CD4-positive, alpha-beta T cell treated with Interleukin-21 for 1 hour (primary cell): ENCODE measurements at regions not wholly inside any gene's neighbourhood (a gene's known extent, or its start where the extent isn't known, plus 50 kb on each side); places are given as distances from the start of the nearest gene placed in this dataset.
"Not testable (repeated sequence)": the region's sequence is repeated elsewhere in the genome, so short reads cannot be mapped to it uniquely, and the experiment has no call there.

Experiments used
- DNase-seq: peaks from one replicate; pipeline ENCODE4 v3.0.0-alpha.2; 2020

GRCh38 chr5:19142713-19143414 lies 845.1 kb downstream of the CDH18 start:
- not testable (repeated sequence) for DNase-seq

GRCh38 chr5:19143935-19144334 lies 844.1 kb downstream of the CDH18 start:
- DNase-seq: no peak

GRCh38 chr5:19169426-19169825 lies 818.6 kb downstream of the CDH18 start:
- DNase-seq: no peak

DNA sequence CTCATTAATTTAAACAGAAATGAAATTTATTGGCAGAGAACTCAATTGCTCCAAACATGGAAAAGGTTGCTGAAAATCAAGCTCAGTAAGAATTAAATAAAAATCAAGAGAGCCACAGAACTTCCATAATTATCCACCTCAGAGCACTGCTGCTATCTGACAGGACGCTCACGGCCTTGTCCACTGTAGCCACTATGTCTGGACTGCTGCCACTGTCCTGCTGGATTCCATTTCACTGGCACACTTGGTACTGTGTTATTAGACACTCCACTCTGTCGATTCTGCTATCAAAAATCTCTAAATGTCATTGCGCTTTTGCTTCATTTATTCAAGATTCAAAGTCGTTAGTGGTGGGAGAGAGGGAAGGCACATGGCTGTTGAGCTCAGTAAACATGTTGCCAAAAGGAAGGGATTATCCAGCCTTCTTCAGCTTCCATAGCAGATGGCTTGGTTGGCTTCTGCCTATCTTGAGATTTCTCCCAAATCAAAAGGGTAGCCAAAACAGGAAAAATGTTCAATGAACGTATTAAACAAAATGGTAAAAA lies 815.0 kb downstream of the CDH18 start:
- no peak for DNase-seq

DNA sequence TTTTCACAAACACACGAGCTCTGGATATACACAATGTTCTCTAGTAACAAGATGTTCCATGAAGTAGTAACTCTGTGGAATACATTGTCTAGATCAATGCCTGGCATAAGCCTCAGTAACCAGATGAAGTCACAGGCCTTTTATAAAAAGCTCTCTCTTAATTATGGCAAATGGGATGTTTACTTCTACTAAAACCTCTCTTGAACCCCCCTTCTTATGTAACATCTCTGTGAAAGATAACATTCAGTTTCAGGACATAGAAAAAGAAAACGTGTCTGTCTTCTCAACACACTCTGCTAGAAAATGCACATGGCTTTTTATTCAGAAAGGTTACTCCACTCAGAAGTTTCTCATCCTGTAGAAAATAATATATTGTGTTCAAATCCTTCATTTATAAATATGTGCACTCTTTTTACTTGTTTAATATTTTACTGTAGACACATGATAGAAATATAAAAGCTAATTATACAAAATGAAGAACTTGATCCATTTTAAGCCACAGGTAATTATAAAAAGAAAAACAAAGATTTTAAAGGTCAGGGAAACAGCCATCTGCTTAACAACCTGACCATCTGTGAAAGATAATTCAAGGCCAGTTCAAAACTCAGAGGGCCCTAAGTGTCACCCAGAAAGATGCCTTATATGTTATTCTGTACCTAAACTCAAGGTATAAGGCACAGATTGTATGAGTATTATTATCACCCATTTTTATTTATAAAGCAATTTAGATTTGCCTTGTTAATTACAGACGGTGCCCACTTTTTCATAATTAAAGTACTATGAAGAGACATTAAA lies 812.0 kb downstream of the CDH18 start:
- DNase-seq: no peak

DNA sequence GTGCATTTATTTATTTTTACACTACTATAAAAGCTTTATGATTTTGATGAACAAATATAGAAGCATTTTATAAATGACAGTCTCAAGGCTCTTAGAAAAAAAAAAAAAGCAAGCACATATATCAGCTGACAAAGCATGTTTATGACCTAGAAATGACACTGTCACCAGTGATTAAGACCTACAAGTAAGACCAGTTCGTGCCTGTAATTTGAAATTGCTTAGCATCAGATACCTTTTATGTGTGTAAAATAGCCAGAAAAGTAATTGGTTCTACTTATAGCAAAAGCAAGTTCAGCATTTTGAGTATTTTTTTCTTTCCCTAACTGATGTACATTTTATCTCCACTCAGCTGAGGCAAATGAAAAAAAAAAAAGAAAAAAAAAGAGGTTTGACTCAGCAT lies 808.4 kb downstream of the CDH18 start:
- DNase-seq: no peak

- DNase-seq: no peak
These were observed 798.8 kb downstream of the CDH18 start for GRCh38 chr5:19189176-19189575.

DNA sequence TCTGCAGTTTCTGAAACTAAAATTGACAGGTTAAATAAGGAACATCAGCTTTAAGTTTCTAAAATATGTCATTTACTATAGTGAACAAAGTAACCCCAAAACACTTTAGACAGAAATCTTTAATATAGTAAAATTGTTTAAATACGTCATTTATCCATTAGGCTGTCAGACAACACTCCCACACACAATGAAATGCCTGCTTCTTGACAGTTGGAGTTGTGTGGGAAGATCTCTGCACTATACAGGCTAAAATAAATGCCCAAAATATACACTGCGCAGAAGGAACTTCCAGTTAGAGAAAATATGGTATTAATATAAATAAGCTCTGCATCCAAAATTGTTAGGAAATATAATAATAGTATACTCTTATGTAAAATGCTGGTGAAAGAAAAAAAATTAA lies 794.4 kb downstream of the CDH18 start:
- no peak for DNase-seq

GRCh38 chr5:19196631-19197030 lies 791.4 kb downstream of the CDH18 start:
- no peak for DNase-seq

GRCh38 chr5:19200251-19200650 lies 787.7 kb downstream of the CDH18 start:
- no peak for DNase-seq

DNA sequence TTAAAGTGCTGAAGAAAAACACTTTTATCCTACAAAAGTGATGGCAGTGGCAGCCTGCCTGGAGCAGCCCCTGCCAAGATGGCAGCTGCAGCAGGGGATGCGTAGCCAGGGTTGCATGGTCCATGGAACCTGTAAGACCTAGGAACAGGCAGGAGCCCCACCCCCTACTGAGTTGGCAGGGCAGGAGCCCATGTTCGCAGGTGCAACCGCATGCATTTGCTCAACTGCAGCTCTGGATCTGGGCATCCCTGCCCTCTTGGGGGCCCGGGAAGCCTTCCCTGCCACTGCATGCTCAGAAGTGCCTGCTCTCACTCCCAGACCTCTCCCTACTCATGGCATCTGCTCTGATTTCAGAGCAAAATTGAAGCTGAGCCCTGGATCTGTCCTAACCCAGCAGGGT lies 779.6 kb downstream of the CDH18 start:
- no peak for DNase-seq

DNA sequence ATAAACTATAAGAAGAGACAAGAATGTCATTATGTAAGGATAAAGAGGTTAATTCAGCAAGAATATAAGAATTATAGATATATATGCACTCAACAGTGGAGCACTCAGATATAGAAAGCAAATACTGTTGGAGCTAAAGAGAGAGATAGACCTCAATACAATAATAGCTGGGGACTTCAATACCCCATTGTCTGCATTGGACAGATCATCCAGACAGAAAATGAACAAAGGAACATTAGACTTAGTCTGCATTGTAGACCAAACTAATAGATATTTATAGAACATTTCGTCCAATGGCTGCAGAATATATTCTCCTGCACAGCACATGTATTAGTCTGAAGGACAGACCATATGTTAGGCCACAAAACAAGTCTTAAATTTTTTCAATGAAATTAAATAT lies 777.1 kb downstream of the CDH18 start:
- no peak for DNase-seq

DNA sequence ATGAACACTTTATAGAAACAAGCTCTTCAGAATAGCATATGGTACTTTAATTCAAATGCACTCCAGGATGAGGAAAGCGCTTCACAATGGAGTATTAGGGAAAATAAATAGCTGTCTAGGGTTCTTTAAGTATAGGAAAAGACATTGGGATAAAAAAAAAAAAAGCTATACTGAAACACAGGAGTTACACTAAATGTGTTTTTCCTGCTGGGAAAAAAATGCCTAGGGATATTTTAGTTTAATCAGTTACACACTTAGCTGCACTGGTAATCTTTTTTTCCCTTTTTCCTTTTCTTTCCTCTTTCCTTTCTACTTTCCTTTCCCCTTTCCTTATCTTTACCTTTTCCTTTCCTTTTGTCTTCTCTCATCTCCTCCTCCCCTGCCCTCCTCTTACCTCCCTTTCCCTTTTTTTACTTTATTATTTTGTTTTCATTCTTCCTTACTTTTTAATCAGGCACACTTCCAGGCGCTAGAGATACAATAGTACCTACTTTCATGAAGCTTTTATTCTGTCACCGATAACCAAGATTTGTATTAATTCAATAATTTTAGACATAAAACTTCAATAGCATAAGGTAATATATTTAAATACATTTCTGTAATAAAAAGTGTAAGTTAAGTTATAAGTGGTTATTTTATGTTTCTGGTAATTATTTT lies 758.7 kb downstream of the CDH18 start:
- DNase-seq: no peak

DNA sequence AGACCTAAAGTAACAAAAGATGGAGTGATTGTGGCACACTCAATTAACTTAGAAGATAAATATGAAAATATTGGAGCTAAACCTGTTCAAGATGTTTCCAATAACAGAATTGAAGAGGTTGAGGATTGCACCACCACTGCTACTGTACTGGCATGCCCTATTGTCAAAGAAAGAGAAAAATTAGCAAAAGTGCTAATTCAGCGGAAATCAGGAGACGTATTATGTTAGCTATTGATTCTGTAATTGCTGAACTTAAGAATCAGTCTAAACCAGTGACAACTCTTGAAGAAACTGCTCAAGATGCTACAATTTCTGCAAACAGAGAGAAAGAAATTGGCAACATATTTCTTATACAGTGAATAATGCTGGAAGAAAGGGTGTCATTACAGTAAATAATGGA lies 754.4 kb downstream of the CDH18 start:
- DNase-seq: no peak

DNA sequence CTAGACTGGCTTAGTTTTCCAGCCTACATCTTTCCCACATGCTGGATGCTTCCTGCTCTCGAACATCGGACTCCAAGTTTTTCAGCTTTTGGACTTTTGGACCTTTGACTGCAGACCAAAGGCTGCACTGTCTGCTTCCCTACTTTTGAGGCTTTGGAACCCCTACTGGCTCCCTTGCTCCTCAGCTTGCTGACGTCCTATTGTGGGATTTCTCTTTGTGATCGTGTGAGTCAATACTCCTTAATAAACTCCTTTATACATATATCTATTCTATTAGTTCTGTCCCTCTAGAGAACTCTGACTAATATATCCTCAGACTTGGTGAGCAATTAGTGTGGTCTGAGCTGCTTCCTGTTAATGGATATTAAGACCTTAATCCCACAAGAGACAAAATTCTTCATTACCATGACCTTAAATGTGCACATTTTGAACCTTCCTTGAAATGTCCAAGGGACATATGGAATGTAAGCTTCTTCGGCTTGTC lies 752.9 kb downstream of the CDH18 start:
- no peak for DNase-seq

- DNase-seq: no peak
These were observed 747.8 kb downstream of the CDH18 start for GRCh38 chr5:19240170-19240569.

DNA sequence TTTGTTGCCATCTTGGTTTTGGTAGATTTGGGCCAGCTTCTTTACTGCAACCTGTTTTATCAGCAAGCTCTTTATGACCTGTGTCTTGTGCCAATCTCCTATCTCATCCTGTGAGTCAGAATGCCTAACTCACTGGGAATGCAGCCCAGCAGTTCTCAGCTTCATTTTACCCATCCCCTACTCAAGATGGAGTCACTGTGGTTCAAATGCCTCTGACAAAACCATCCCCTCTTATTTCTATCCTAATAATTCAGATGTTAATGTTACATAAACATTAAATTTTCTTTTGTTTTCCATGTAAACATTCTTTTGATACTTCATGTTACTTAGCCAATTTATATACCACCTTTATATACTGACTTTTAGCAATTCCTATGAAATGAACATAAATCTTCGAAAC lies 746.3 kb downstream of the CDH18 start:
- DNase-seq: no peak

GRCh38 chr5:19246191-19246590 lies 741.8 kb downstream of the CDH18 start:
- DNase-seq: not testable (repeated sequence)

- DNase-seq: no peak
These were observed 740.7 kb downstream of the CDH18 start for GRCh38 chr5:19247302-19247701.

GRCh38 chr5:19256036-19256435 lies 732.0 kb downstream of the CDH18 start:
- no peak for DNase-seq

GRCh38 chr5:19258686-19259085 lies 729.3 kb downstream of the CDH18 start:
- no peak for DNase-seq

GRCh38 chr5:19261879-19262278 lies 726.1 kb downstream of the CDH18 start:
- DNase-seq: no peak

DNA sequence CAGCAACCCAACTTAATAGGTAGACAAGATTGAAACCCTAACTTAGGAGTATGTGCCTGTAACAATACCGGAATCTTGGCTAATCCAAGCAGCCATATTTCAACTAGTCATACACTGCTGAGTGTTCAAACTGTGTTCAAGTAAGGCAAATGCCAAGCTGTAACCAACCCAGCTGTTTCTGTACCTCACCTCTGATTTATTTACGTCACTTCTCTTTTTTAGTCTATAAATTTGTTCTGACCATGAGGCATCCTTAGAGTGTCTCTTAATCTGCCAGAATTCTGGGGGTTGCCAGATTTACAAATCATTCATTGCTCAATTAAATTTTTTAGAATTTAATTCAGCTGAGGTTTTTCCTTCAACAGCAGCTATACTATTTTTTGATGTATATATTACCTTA lies 723.2 kb downstream of the CDH18 start:
- no peak for DNase-seq

GRCh38 chr5:19266791-19267190 lies 721.2 kb downstream of the CDH18 start:
- DNase-seq: no peak
